Lung microvascular endothelial cell (primary cell): ENCODE measurements at regions not wholly inside any gene's neighbourhood (a gene's known extent, or its start where the extent isn't known, plus 50 kb on each side); places are given as distances from the start of the nearest gene placed in this dataset.

Experiments
- DNase-seq, 2 donors: peaks; one replicate each; pipeline versions ENCODE4 v3.0.0 to v3.0.0-alpha.2; 2010; ENCODE audit warnings: low read depth in 2 of 2

DNA sequence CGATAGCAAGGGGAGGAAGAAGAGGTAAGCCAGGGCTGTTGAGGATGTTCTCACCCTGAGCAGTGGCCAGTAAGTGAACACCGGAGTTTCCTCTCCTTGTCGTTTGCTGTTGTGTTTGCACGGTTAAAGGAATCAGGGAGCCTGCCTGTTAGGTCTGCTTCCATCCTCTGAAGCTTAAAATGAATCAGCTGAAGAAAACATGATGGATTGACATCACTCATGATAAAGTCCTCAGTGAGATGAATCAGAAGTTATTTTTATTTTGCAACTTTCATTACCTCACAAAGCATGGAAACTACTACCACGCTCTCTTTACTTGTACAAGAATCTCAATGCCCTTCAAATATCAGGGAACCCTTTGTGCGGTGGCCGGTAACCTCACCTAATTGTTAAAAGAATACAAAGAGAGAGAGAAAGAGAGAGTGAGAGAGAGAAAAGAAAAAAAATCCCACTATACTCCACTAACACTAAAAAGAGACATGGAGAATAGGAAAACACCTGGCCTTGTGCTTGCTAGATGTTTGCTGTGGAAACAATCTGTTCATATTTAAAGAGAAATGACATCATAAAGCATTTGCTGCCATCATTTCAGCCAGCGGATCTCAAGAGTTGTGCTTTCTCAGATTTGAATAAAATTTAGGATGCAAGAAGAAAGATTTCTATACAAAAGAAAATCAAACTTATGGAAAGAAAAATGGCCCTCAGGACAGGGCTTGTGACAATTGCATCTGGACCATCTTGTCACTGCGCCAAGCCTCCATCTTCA is 441.6 kb upstream of the SALL1 start:
- no peak for DNase-seq

- no peak for DNase-seq
Measured at GRCh38 chr16:51592001-51592501, 441.0 kb upstream of the SALL1 start.

DNA sequence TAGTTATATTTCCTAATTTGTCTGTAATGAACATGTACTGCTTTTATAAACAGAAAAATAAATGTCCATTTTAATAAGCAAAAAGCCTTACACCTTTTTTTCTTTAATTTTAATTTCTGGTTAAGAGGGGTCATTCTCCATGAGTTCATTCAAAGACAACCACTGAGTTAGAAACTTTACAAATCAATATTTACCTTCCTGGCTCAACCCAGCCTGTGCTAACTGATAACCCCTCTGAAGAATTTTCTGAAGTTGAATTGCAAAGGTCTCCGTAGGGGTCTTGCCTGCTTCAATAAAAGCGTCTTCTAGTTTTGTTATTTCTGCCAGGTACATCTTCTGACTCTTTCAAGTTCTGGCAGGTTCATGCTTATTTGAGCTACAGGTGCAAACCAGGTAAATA is 440.4 kb upstream of the SALL1 start:
- no peak for DNase-seq

DNA sequence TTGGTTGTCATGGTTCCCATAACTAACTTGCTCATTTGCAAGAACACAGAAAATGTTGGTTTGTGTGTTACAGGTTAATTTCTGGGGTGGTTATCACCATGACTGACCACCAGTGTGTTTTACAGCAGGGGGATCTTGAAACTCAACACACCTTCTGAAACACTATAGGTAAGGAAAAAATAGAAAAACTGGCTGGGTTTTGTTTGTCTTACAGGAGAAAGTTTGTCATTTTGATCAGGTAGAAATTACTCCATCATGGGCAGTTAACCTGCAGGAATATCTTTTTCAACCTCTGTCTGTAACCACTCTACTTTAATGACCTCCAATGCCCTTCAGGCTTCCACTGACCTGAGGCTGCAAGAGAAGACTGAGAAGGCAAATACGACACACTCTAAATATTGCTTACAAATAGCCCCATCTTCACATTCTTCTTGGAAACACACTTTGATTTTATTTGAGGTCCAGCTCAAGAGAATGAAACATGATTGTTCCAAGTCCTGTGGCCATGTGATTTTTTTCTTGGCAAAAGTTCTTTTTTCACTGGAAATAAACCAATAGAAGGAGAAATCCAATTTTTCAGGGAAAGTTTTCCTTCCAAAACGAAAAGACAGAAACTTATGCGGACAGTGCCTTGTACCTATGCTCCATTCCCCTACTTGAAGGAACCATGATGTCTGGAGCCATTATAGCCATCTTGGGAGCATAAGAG is 428.7 kb upstream of the SALL1 start:
- no peak for DNase-seq

DNA sequence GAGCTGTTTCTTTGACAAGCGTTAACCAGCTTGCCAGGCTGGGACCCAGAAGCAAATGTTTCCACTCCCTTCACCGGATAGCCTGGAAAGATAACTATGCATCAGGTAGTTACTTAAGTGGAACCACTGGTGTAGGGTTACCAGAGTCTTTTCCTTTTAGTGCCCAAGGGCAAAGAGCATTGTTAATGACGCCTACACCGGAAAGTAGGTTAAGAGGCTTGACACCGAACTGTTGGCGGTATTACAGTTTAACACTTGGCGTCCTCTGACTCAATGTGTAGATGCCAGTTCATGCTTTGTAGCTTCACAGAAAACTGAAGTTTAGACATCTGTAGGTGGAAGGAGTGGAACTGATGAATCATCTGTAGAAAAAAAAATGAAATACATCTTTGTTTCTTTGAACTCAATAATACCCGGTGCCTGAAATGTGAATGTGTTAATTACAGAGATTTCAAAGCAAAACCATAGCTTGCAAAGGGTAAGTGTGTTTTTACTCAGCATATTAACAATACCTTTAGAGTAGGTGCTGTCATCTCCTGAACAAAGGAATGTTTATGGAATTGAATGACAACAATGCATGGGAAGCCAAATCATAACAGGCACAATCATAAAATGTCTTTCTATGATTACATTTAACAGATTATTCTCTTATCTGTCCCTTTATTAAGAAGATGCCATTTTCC is 426.7 kb upstream of the SALL1 start:
- DNase-seq = peak in 1 of 2 donors; percentile 10

DNA sequence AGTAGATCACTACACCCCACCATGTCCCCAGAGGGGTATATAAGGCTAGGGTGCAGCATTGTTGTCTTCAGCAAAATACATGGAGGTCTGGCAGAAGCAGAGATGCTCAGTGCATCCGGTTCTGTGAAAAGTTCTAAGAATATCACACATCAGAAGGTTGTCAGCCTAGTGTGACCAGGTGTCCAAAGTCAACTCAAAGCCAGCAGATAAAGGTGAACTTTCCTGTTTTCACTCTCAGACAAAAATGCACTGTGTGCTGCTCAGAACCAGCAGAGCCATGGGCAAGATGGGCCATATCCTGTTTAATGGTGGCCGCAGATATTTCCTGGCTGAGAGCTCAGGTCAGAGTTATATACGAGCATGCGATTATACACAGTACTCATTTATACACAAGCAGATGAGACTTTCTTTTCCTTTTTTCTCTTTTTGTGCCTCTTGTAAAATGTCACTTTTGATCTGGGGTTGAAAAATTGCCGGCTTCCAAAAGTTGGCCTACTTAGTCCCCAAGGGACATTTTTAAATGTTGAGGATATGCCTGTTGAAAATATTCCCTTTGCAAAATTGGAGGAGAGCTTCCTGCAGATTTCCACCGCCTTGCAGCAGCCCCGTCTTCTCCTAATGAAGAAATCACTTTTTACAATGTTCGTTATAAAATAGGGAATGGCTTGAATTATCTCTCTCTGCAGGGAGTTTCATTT is 425.6 kb upstream of the SALL1 start:
- no peak for DNase-seq

GRCh38 chr16:51573191-51573590 is 422.1 kb upstream of the SALL1 start:
- DNase-seq = no peak

- DNase-seq = peak; percentile 2 to 78
Measured at GRCh38 chr16:51569203-51569931, 418.3 kb upstream of the SALL1 start.

GRCh38 chr16:51567911-51568310 is 416.8 kb upstream of the SALL1 start:
- DNase-seq = no peak

GRCh38 chr16:51565184-51565583 is 414.1 kb upstream of the SALL1 start:
- DNase-seq = no peak

GRCh38 chr16:51562891-51563290 is 411.8 kb upstream of the SALL1 start:
- DNase-seq = no peak

- no peak for DNase-seq
Measured at GRCh38 chr16:51559901-51560300, 408.8 kb upstream of the SALL1 start.

DNA sequence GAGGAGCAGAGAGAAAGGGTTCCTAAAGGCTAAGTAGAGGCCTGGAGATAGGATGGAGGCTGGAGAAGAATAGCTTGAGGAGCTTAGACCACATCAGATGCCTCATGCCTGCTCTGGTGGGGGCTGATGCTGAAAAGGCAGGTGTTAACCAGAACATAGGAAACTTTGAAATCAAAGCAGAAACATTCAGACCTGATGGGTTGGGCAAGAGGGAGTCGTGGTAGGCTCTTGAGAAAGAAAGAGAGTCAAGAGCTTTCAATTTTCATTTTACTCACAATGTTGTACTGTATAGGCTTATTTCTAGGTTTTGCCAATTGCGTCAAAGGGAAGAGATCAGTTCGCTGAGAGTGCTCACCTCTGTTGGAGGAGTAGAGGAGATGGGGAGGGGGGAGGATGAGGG is 406.6 kb upstream of the SALL1 start:
- DNase-seq = no peak

DNA sequence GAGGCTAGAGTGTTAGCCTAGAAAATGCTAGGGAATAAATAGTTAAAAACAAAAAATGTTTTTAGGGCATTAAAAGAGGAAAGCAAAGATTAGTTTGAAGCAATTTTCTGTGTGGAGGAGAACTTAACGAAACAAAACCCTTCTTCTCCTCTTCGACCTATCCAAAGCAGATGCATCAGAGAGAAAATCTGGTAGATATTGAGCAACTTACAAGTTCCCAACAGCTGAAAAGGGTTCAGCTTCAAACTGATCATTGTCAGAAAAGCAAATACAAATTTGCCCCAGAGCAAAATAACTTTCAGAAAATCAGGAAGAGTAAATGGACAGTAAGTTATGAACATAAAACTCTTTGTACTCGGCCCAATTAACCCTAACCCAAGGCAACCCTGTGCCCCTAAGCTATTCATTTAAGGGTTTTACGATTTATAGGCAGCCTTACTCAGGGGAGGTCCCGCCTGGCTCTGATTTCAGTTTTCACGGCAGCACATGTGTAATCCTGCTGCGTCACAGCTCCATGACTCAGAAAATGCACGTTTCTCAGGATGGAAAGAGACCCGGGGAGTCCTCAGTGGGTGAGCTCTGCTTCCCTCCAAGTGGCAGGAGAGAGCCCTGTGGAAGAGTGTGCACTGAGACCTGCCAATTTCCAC is 405.7 kb upstream of the SALL1 start:
- peak; percentile 5 to 47 for DNase-seq

DNA sequence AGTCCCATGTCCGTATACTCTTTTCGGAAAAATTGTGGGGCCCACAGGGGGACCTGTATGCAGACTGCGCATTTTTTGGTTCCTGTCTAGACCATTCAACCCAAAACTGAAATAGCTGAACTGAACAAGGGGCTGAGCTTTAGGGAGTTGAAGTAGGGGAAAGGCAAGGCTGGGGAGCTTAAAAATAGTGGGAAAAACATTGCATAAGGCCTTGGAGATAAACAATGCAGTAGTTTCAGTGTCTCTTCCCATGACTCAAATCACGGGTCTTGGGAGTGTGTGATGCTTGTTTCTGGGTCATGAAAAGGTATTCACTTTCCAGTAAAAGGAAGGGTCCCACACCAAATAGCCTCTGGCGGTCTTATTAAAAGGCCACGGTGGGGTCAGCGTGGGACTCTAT is 402.8 kb upstream of the SALL1 start:
- DNase-seq = no peak

- DNase-seq = no peak
Measured at GRCh38 chr16:51553314-51553713, 402.2 kb upstream of the SALL1 start.

- no peak for DNase-seq
Measured at GRCh38 chr16:51550800-51551347, 399.8 kb upstream of the SALL1 start.

GRCh38 chr16:51549836-51550235 is 398.8 kb upstream of the SALL1 start:
- no peak for DNase-seq

GRCh38 chr16:51545951-51546350 is 394.9 kb upstream of the SALL1 start:
- no peak for DNase-seq

DNA sequence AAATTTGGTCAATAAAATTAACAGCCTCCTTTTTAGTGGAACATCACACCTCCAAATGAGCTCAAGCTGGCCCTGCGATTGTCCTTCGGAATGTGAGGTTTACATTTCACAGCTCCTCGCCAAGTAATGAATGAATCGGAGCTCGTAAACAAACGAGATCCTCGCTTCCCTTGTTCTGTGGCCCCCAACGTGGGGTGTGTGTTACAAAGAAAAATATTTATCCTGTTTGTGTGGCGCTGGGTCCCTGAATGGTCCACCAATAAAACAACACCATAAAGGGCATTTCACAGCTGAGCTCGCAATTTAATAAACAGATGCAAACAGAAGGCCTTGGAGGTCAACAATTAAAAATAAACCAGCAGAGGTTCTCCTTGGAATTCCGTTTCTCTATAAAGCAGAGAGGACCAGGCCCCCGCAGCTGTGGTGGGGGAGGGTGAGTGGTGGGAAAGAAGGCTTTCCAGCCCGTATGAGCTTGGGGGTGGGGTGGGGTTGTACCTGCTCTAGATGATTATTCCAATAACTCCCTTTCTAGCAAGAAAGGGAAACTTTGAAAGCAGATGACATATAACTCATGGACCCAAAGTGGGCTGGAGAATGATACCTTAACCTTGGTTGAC is 393.9 kb upstream of the SALL1 start:
- no peak for DNase-seq
